HCT116 (cell line): ENCODE measurements at regions not wholly inside any gene's neighbourhood (a gene's known extent, or its start where the extent isn't known, plus 50 kb on each side); places are given as distances from the start of the nearest gene placed in this dataset.

ENCODE experiments used
- ATAC-seq: fragments of 200-7000 bp; cut with Tn5 transposase; 2 replicates; pipeline ENCODE4 v1.9.1; 2020; ENCODE audit warnings: mild to moderate bottlenecking, moderate library complexity
- BruUV-seq: library from RNA; stranded (reverse); fragments of 400-500 nt; replicated peaks from 2 replicates; lab custom pipeline; 2021; lab: Mats Ljungman, UMichigan
- CTCF ChIA-PET: fragments of 300-600 bp; sonication (Branson Sonifier 250); formaldehyde crosslinking; loops from one replicate; lab custom pipeline; 2021; ENCODE audit warnings: antibody characterized with exemption; lab: Charles Lee
- POLR2A ChIA-PET: fragments of 300-600, 350-600 bp; sonication (Branson Sonifier 250); formaldehyde crosslinking; loops from one replicate; lab custom pipeline; 2021; ENCODE audit warnings: antibody characterized with exemption; lab: Charles Lee
- RAD21 ChIA-PET, 2 experiments: fragments of 300-600 bp; sonication (Branson Sonifier 250); formaldehyde crosslinking; loops; one replicate each; lab custom pipeline; 2023; ENCODE audit warnings: low total read pairs in 2 of 2; ENCODE audit not compliant: uncharacterized antibody in 2 of 2, unreplicated experiment in 2 of 2, low non-redundant PET in 1 of 2; lab: Charles Lee
- DNase-seq: peaks from one replicate; pipeline ENCODE4 v3.0.0-alpha.2; 2010; ENCODE audit warnings: low read depth, low spot score
- H2AFZ ChIP-seq: fragments of 200-600 bp; shearing (Covaris generic), sonication (generic); 2 replicates; pipeline ENCODE4 v1.6.1; 2017; ENCODE audit warnings: low read depth, mixed run types, mixed read lengths, antibody characterized with exemption, low read length; ENCODE audit not compliant: poor library complexity, severe bottlenecking
- H3K27ac ChIP-seq: 2 replicates; pipeline ENCODE4 v1.5.1; 2012; ENCODE audit warnings: low read depth, low read length
- H3K27me3 ChIP-seq: fragments of 200-600 bp; sonication (generic); 2 replicates; pipeline ENCODE4 v1.6.1; 2016; ENCODE audit warnings: mixed run types, low read length, mixed read lengths; ENCODE audit not compliant: insufficient read depth
- H3K36me3 ChIP-seq, 2 experiments: fragments of 200-500 bp in 1 of 2; fragments of 200-600 bp in 1 of 2; sonication (Bioruptor generic) in 1 of 2; sonication (generic) in 1 of 2; 2 replicates each; pipeline versions ENCODE4 v1.5.1 to v1.6.1; 2014 to 2016; ENCODE audit warnings: low read length in 2 of 2, inconsistent platforms in 1 of 2, mixed read lengths in 1 of 2, mixed run types in 1 of 2; ENCODE audit not compliant: insufficient read depth in 2 of 2, control insufficient read depth in 1 of 2
- H3K4me1 ChIP-seq, 2 experiments: fragments of 200-600 bp in 1 of 2; sonication (generic) in 1 of 2; 2 replicates each; pipeline versions ENCODE4 v1.5.1 to v1.6.1; 2012 to 2017; ENCODE audit warnings: low read length in 2 of 2, inconsistent platforms in 1 of 2, mild to moderate bottlenecking in 1 of 2, mixed read lengths in 1 of 2, mixed run types in 1 of 2, moderate library complexity in 1 of 2; ENCODE audit not compliant: insufficient read depth in 2 of 2, control insufficient read depth in 1 of 2
- H3K4me2 ChIP-seq: fragments of 200-600 bp; sonication (generic); 2 replicates; pipeline ENCODE4 v1.6.1; 2017; ENCODE audit warnings: mixed run types, low read length, mixed read lengths
- H3K4me3 ChIP-seq, 2 experiments: fragments of 200-600 bp in 1 of 2; sonication (generic) in 1 of 2; replicated peaks in 1 of 2; 2 replicates each; pipeline ENCODE4 v1.5.1; 2011 to 2016; ENCODE audit warnings: low read length in 2 of 2, control low read depth in 1 of 2, low read depth in 1 of 2, mild to moderate bottlenecking in 1 of 2, mixed read lengths in 1 of 2, mixed run types in 1 of 2
- H3K79me2 ChIP-seq: fragments of 200-600 bp; sonication (generic); 2 replicates; pipeline ENCODE4 v1.6.1; 2017; ENCODE audit warnings: mild to moderate bottlenecking, mixed run types, low read length, moderate library complexity, mixed read lengths; ENCODE audit not compliant: insufficient read depth
- H3K9ac ChIP-seq: fragments of 200-600 bp; sonication (generic); 2 replicates; pipeline ENCODE4 v1.6.1; 2016; ENCODE audit warnings: low read length, mixed read lengths
- H3K9me2 ChIP-seq: fragments of 200-600 bp; sonication (generic), shearing (Covaris generic); 2 replicates; pipeline ENCODE4 v1.6.1; 2017; ENCODE audit warnings: mixed run types, mild to moderate bottlenecking, moderate library complexity; ENCODE audit not compliant: insufficient read depth
- H3K9me3 ChIP-seq, 2 experiments: fragments of 200-500 bp in 1 of 2; fragments of 200-600 bp in 1 of 2; sonication (Bioruptor generic) in 1 of 2; sonication (generic) in 1 of 2; 2 replicates each; pipeline ENCODE4 v1.6.1; 2014 to 2017; ENCODE audit warnings: low read length in 2 of 2, mixed read lengths in 2 of 2, inconsistent platforms in 1 of 2, low read depth in 1 of 2, mild to moderate bottlenecking in 1 of 2, mixed run types in 1 of 2, moderate library complexity in 1 of 2; ENCODE audit not compliant: control insufficient read depth in 1 of 2, insufficient read depth in 1 of 2
- H4K20me1 ChIP-seq: fragments of 200-600 bp; sonication (generic), shearing (Covaris generic); 2 replicates; pipeline ENCODE4 v1.6.1; 2017; ENCODE audit warnings: mixed run types, mild to moderate bottlenecking, moderate library complexity; ENCODE audit not compliant: insufficient read depth
- CBX3 ChIP-seq: IDR thresholded peaks from 2 replicates; pipeline ENCODE4 v1.6.1; 2012; ENCODE audit warnings: low read depth
- CTCF ChIP-seq, 3 experiments: fragments of 200-600 bp in 1 of 3; sonication (generic) in 1 of 3; IDR thresholded peaks in 2 of 3; conservative IDR thresholded peaks in 1 of 3; 2 replicates each; pipeline ENCODE4 v1.5.1; 2012 to 2017; ENCODE audit warnings: low read depth in 2 of 3, low read length in 2 of 3, antibody characterized with exemption in 1 of 3, borderline replicate concordance in 1 of 3, control low read depth in 1 of 3, mild to moderate bottlenecking in 1 of 3, mixed read lengths in 1 of 3, mixed run types in 1 of 3, moderate library complexity in 1 of 3; ENCODE audit not compliant: insufficient read depth in 1 of 3
- ELF1 ChIP-seq: IDR thresholded peaks from 2 replicates; pipeline ENCODE4 v1.6.1; 2012; ENCODE audit warnings: low read depth, borderline replicate concordance
- EZH2phosphoT487 ChIP-seq: fragments of 200-600 bp; IDR thresholded peaks from 2 replicates; pipeline ENCODE4 v1.6.1; 2018; ENCODE audit warnings: antibody characterized with exemption, borderline replicate concordance
- POLR2AphosphoS5 ChIP-seq: IDR thresholded peaks from 2 replicates; pipeline ENCODE4 v1.6.1; 2011; ENCODE audit warnings: mild to moderate bottlenecking, low read depth, low read length, moderate library complexity
- RAD21 ChIP-seq: IDR thresholded peaks from 2 replicates; pipeline ENCODE4 v1.6.1; 2012; ENCODE audit warnings: low read depth, mild to moderate bottlenecking
- REST ChIP-seq: IDR thresholded peaks from 2 replicates; pipeline ENCODE4 v1.6.1; 2012; ENCODE audit warnings: low read depth
- SP1 ChIP-seq: IDR thresholded peaks from 2 replicates; pipeline ENCODE4 v1.6.1; 2012; ENCODE audit warnings: low read depth
- YY1 ChIP-seq: IDR thresholded peaks from 2 replicates; pipeline ENCODE4 v1.6.1; 2011; ENCODE audit warnings: low read length, low read depth, moderate library complexity, mild to moderate bottlenecking; ENCODE audit not compliant: insufficient replicate concordance; ENCODE audit errors: extremely low read depth
- ZBTB33 ChIP-seq: IDR thresholded peaks from 2 replicates; pipeline ENCODE4 v1.6.1; 2011; ENCODE audit warnings: mild to moderate bottlenecking, low read length, moderate library complexity; ENCODE audit not compliant: insufficient replicate concordance; ENCODE audit errors: extremely low read depth
- ZFX ChIP-seq: fragments of 450-650 bp; IDR thresholded peaks from 2 replicates; pipeline ENCODE4 v1.6.1; 2017
- intact Hi-C: fragments of 100-400 bp; cut with micrococcal nuclease; formaldehyde crosslinking; loops from 2 replicates; pipeline ENCODE4 v1.10.0; 2022

- no TSS peak for BruUV-seq
- ChIA-PET POLR2A (no interaction called here), CTCF (no interaction called here)
Measured at GRCh38 chr11:59271247-59271755, 58.6 kb upstream of the MPEG1 start.

More at GRCh38 chr11:59271247-59271755, 58.6 kb upstream of the MPEG1 start:
- TF ChIP-seq POLR2AphosphoS5, result no peak
- TF ChIP-seq CTCF (IDR thresholded peaks at IDR 0.05 in 2 of 3, conservative IDR thresholded peaks at IDR 0.05 in 1 of 3; ENCODE audit: borderline replicate concordance in 1 of 3, insufficient read depth in 1 of 3, low read depth in 2 of 3, low read length in 2 of 3), result no peak
- no peak for TF ChIP-seq RAD21
- TF ChIP-seq ZFX, result no peak
- TF ChIP-seq SP1, result no peak
- TF ChIP-seq ELF1, result no peak
- TF ChIP-seq EZH2phosphoT487, result no peak
- no peak for TF ChIP-seq REST
- TF ChIP-seq ZBTB33, result no peak
- TF ChIP-seq CBX3, result no peak
- no peak for TF ChIP-seq YY1
- Histone ChIP-seq H3K27me3 (no peaks in the 10 kb centered on the region), H3K9me2 (no peaks in the 10 kb centered on the region), H3K9me3 (no peaks in the 10 kb centered on the region), H3K27ac (no peak overlapping the region), H2AFZ (no peak overlapping the region), H3K4me2 (no peak overlapping the region), H3K4me3 (no peak overlapping the region), H4K20me1 (no peaks in the 10 kb centered on the region), H3K9ac (no peak overlapping the region), H3K79me2 (no peaks in the 10 kb centered on the region), H3K36me3 (no peaks in the 10 kb centered on the region), H3K4me1 (peaks cover 7 to 8% of the 10 kb centered on the region in 2 experiments)
- RAD21 ChIA-PET, result interaction anchor here in 1 of 2 experiments (1.1 kb wide), 1 partner anchor 65 kb away, joined by 3 read pairs; no protein-coding TSS in a partner anchor
- DNase-seq (no peak), ATAC-seq (no peak)
- intact Hi-C loops, result no loop called here
